ENCODE measurements at regions not wholly inside any gene's neighbourhood (a gene's known extent, or its start where the extent isn't known, plus 50 kb on each side); places are given as distances from the start of the nearest gene placed in this dataset.
"Not testable (repeated sequence)": the region's sequence is repeated elsewhere in the genome, so short reads cannot be mapped to it uniquely, and the experiment has no call there.

DNA sequence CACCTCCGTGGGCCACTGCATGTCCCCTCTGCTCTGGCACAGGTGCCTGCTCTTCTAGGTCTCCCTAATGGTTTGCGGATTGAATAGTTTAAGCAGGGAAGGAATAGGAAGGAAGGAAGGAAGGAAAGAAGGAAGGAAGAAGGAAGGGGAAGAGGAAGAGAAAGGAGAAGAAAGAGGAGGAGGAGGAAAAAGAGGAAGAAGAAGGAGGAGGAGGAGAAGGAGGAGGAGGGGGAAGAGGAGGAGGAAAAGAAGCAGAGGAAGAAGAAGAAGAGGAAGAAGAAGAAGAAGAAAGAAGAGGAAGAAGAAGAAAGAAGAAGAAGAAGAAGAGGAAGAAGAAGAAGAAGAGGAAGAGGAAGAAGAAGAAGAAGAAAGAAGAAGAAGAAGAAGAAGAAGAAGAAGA, 376.8 kb upstream of the PODXL start:
- not testable (repeated sequence) for ATAC-seq

- no peak for ATAC-seq
These were observed 375.8 kb upstream of the PODXL start for GRCh38 chr7:131932271-131932670.

- ATAC-seq, result no peak
These were observed 374.9 kb upstream of the PODXL start for GRCh38 chr7:131931370-131931769.

- no peak for ATAC-seq
These were observed 373.2 kb upstream of the PODXL start for GRCh38 chr7:131929632-131930031.

DNA sequence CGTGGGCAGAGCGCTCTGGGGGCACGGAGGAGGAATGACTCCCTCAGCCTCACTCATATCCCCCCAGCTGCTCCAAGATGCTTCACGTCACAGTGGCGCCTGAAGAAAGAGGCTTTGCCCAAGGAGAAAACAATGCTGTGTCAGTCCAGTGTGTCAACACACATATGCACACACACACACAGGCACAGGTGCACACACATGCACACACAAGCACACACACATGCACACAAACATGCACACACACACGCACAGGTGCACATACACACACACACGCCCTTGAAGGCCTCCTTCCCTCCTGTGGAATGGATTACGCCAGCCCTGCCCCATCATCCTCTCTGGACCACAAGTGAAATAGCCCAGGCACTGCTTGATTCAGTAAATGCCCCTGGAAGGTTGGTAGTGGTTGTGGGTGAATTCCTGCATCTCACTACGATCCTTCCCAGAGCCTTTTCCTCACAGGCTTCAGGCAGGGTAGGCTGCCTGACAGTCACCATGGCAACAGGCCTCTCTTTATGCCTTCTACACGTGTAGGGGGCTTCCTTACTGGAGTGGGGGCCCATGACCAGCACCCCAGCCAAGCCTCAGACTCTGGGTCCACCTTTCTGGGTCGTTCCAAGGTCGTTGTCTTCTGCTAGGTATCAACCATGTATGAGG, 371.5 kb upstream of the PODXL start:
- ATAC-seq, result no peak

DNA sequence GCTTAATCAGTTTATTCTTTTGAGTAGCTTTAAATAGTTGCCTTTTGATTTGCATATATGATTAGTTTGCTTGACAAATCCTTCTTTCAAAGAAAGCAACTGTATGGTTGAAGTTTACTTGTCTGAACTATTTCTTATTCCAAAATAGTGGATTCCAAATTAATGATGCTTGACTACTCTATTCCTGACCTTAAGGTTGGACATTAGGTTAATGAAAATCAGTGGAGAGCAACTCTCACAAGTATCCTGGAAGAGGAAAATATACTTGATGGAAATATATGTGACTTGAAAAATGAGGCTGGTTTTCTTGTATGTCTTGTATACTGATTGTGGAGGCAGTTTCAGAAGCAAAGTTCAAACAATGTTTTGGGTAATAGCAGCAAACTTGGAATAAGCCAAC, 369.2 kb upstream of the PODXL start:
- ATAC-seq, result no peak

DNA sequence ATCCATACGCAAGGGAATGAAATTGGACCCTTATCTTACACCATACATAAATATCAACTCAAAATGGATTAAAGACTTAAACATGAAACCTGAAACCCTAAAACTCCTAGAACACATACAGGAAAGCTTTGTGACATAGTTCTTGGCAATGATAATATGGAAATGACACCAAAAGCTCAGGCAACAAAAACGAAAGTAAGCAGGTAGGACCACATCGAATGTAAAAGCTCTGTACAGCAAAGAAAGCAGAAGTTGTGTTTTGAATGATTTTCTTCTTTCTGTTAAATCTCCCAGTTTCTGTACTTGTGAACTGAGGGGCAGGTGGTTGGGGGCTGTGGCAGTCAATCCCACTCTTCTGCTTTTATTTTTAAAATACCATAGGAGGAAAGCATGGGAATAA, 368.4 kb upstream of the PODXL start:
- no peak for ATAC-seq

DNA sequence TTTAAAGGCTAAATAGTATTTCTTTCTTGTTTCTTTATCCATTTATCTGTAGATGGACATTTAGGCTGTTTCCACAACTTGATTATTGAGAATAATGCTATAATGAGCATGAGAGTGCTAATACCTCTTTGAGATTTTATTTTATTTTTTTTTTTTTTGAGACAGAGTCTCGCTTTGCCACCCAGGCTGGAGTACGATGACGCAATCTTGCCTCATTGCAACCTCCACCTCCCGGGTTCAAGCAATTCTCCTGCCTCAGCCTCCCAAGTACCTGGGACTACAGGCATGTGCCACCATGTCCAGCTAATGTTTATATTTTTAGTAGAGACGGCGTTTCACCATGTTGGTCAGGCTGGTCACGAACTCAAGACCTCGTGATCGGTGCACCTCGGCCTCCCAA, 366.5 kb upstream of the PODXL start:
- not testable (repeated sequence) for ATAC-seq

DNA sequence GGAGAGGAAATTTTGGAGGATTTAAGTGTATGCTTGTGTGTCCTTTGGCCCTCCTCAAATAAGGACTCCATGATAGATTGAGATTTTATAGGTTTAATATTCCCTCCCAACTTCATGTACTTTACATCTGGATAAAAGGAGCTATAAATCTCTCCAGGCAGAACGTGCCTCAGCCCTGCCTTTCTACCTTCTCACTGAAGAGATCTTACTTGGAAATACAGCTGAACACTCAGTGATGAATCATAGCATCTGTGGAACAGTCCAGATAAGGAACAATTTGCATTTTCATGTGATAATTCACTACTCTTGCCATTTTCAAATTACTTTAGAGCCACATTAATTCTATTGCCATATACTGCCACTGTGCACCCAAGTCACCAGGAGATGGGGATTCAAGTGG, 364.6 kb upstream of the PODXL start:
- ATAC-seq, result no peak

DNA sequence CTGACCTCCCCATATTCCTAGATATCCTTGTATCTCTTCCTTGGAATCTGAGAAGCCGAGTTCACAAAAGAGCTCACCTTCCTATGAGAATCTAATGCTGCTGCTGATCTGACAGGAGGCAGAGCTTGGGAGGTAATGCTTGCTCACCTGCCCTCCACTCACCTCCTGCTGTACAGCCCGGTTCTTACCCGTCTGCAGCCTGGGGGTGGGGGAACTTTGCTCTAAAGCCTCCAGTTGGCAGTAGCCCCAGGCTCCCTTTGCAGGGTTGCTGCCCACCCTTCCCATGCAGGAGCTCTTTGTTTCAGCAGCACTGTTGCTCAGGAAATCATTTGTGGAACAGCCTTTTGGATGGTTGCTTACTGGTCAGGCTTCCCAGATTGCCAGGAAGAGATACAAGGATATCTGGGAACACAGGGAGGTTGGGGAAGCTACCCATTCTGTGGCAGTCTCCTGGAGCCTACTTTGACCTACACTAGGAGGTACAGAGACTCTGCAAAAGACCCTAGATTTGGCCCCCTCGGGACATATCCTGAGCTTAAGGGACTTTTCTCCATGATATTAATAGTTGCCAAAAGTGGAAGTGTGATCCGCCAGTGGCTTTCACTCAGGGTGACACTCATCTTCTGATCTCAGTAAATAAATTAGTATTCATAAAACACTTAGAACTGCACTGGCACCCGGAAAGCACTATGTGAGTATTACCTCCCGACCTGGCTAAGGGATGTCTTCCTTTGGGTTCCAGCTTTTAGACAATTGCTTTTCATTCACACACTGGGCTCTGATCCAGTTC, 363.7 kb upstream of the PODXL start:
- ATAC-seq, result no peak

DNA sequence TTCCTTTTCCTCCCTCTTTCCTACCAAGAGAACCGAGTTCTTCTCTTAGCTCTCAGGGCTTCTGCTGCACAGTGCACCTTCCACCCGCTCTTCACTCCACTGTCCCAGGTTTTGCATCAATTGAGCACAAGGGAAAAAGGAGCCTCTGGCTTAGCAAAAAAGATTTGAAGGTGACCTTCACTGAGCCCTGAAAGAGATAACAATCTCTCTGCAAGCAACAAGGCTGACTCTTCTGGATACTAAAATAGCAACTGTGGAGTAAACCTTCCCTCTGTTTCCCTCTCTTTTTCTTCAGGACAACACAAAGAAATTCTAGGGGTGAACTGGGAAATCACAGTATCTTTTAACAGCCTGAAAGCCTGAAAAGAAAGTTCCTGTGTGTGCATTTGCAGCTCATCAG, 354.7 kb upstream of the PODXL start:
- ATAC-seq, result no peak

GRCh38 chr7:131909151-131909768, 352.8 kb upstream of the PODXL start:
- ATAC-seq, result no peak

- ATAC-seq, result no peak
These were observed 352.3 kb upstream of the PODXL start for GRCh38 chr7:131908714-131909113.

DNA sequence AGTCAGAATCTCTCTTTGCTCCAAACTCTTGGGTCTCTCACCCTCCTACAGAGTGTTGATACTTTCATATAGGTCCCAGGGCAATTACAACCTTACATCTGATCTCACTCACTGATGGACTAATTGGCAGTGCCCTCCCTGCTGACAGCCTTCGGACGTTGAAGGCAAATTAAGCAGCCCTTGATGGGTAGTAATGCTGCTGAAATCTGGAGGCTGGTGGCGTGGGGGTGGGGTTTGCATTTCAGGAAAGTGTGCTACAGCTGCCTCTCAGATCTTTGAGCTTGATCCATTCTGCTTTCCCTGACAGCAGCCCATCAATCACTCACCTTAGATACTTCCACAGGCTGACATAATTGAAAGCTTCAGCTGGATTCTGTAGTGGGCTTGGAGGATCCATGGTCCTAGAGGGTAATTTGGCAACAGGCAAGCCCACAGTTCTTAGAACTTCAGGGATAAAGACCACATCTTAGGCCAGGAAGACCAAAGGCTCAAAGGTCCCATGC, 349.1 kb upstream of the PODXL start:
- no peak for ATAC-seq

DNA sequence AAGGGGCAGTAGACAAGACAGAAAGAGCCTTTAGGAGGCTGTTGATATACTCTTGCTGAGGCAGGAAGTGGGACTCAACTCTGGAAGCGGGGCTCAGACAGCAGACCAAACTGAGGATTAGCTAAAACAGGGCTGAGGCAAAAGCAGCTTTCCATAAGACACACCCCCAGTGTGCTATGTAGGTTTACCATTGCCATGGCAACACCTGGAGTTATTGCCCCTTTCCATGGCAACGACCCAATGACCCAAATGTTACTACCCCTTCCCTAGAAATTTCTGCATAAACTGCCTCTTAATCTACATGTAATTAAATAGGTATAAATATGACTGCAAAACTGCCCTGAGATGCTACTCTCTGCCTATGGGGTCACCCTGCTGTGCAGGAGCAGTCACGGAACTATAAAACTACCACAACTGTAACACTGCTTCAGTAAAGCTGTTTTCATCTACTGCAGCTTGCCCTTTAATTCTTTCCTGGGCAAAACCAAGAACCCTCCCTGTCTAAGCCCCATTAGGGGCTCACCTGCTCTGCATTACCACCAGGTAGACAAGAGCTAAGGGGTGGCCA, 348.4 kb upstream of the PODXL start:
- no peak for ATAC-seq

DNA sequence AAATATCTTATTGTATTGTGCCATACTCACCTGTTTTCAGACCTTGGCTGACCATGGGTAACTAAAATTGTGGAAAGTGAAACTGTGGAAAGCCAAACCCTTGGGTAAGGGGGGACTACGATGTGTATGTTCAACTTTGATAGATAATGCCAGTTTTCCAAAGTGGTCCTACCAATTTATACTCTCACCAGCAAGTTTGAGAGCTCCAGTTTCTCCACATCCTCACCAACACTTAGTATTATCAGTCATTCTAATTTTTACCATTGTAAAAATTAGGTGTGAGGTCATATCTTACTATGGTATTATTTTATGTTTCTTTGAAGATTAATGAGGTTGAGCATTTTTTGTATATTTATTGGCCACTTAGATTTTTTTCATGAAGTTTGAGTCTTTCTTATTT, 346.9 kb upstream of the PODXL start:
- ATAC-seq, result no peak

DNA sequence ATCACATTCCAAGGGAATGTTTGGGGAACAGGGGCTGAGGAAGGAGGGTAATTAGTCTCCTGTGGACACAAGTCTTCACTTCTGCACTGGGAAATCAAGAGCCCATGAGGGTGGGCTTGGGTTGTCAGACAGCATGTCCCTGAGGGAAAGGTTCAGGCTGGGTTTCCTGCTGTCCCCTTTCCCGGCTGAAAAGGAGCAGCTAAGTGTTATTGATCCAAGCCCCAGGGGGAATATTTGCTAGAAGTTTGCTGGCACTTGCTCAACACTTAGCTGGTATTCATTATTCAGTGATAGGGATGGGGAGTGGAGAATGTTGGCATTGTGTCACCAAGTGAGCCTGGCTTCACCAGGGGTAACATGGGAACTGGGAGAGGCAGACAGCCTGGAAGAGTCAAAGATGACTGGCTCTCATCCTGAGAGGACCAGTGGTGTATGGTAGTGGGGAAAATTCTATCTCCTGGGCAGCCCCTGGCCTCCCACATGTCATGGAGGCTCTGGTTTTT, 344.4 kb upstream of the PODXL start:
- no peak for ATAC-seq

DNA sequence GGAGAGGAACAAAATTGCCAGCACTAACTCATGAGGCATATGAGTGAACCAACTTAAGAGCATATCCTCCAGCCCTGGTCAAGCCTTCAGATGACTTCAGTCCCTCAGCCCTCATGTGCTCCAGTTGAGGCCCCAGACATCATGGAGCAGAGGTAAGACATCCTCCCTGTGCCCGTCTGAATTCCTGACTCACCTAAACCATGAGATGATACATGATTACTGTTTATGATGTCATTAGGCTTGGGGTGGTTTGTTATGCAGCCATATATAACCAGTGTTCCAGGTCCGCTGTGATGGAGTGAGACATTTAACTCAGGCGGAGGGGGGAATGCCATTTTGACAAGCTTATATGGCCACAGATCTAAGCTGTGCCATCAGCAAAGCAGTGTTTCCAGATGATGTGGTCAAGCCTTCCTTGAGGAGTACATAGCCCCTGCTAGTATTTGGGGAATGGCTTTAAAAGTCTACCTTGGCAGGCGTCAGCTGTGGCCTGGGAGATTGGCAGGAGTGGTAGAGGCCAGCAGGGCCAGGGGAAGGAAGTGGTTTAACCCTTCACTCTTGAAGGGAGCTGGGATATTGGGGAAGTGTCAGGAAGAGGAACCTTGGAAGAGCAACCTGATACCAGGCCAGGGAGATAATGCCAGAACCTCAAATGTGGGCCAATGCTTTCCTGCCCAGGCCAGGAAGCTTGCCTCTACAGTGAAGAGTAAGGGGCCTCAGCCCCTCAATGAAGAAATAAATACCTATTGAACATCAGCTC, 343.0 kb upstream of the PODXL start:
- ATAC-seq, result no peak

DNA sequence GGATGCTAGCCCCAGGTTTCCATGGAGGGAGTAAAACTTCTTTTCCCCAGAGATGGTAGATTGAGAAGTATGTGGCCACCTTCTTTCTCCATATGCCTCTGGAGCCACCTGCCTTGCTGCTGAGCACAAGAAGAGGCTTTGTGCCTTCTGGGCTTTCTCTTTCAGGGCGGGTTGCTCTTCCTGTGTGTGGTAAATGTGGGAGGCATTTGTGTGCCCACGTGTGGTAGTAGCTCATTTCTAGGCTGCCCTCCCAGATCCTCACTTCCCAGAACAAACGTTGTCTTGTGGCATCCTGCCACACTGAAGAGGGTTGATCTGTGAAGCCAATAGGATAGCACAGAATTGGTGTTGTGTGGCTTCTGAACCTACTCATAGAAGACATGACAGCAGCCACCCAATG, 342.0 kb upstream of the PODXL start:
- no peak for ATAC-seq

DNA sequence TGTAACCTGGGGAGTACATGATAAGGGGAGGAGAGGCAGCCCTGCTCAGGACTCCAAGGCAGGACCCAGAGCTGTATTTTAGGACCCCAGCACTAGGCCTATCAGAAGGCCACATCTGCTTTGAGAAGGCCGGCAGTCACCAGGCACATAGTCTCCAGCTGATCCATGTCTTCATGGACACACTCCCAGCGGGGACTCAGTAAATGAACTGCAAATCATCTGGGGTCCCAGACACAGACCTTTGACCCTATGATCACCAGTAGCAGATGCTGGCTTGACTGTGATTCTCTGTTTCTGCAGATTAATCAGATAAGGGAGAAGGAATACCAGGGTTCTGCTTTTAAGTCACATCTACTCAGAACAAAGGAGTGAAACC, 341.4 kb upstream of the PODXL start:
- ATAC-seq, result no peak

GRCh38 chr7:131897016-131897789, 340.8 kb upstream of the PODXL start:
- ATAC-seq, result no peak

Data from activated CD4-positive, CD25-positive, alpha-beta regulatory T cell treated with anti-CD3 and anti-CD28 coated beads, Interleukin-2, amount 50 U/mL, for 24 hours (primary cell).